ENCODE measurements at regions not wholly inside any gene's neighbourhood (a gene's known extent, or its start where the extent isn't known, plus 50 kb on each side); places are given as distances from the start of the nearest gene placed in this dataset.

DNA sequence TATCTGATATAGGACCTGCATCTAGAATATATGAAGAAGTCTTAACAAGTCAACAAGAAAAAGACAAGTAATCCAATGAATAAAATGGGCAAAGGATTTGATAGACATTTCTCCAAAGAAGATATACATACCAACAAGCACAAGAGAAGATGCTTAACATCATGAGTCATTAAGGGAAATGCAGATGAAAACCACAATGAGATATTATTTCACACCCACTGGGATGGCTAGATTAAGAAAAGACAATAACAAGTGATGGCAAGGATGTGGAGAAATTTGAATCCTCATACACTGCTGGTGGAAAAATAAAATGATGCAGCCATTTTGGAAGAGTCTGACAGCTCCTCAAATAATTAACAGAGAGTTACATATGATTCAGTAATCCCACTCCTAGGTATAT lies 502.6 kb downstream of the FUT8 start:
- TF ChIP-seq POLR2A (IDR thresholded peaks at IDR 0.05; ENCODE audit: low read length) (no peak), GATA1 (IDR thresholded peaks at IDR 0.05; ENCODE audit: low read depth, low read length) (no peak)

Measured in erythroblast (primary cell).